ENCODE measurements at regions not wholly inside any gene's neighbourhood (a gene's known extent, or its start where the extent isn't known, plus 50 kb on each side); places are given as distances from the start of the nearest gene placed in this dataset.

GRCh38 chr15:96417760-96418130, 87.2 kb downstream of the NR2F2 start:
- TF ChIP-seq CTCF (IDR thresholded peaks at IDR 0.05) (no peak), ESRRA (CRISPR knock-in tag; IDR thresholded peaks at IDR 0.05; ENCODE audit: borderline replicate concordance) (no peak), NR3C1 (CRISPR knock-in tag; conservative IDR thresholded peaks at IDR 0.05; ENCODE audit: low read depth) (no peak), USF2 (CRISPR knock-in tag; IDR thresholded peaks at IDR 0.05) (no peak), ZBTB43 (CRISPR knock-in tag; IDR thresholded peaks at IDR 0.05) (no peak), TCF7 (CRISPR knock-in tag; IDR thresholded peaks at IDR 0.05; ENCODE audit: low read depth) (no peak), IRF1 (CRISPR knock-in tag; IDR thresholded peaks at IDR 0.05) (no peak), NR1H2 (CRISPR knock-in tag; IDR thresholded peaks at IDR 0.05) (no peak), ZNF263 (CRISPR knock-in tag; IDR thresholded peaks at IDR 0.05; ENCODE audit: low read depth) (no peak), MAX (CRISPR knock-in tag; IDR thresholded peaks at IDR 0.05) (no peak), SOX15 (CRISPR knock-in tag; IDR thresholded peaks at IDR 0.05) (no peak)

All from WTC11 (cell line).